Activated effector memory CD4-positive, alpha-beta T cell treated with Interleukin-2 at 50 U/mL for 16 hours (primary cell): ENCODE measurements at regions not wholly inside any gene's neighbourhood (a gene's known extent, or its start where the extent isn't known, plus 50 kb on each side); places are given as distances from the start of the nearest gene placed in this dataset.

Experiments used
- DNase-seq: peaks from one replicate; pipeline ENCODE4 v3.0.0-alpha.2; 2020

GRCh38 chr12:67915335-67915851 lies 73.9 kb upstream of the IFNG-AS1 start:
- DNase-seq, result no peak

GRCh38 chr12:67916266-67916970 lies 72.8 kb upstream of the IFNG-AS1 start:
- no peak for DNase-seq

DNA sequence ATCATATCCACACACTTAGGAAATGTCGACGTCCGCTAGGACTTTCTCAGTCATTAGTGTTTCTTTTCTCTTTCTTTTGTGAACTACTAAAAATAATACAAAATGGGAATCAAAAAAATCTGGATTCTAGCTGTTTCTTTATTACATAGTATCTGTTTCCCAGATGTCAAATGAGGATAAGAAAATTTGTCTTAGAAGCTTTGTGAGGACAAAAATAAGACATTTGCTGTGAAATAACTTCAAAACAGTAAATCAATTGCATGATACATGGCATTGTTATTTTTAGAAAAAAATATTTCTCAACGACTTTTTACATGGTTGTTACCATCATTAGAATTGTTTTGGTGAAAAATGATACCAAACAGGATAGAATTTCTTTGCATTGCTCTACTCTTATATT lies 71.4 kb upstream of the IFNG-AS1 start:
- DNase-seq, result no peak

DNA sequence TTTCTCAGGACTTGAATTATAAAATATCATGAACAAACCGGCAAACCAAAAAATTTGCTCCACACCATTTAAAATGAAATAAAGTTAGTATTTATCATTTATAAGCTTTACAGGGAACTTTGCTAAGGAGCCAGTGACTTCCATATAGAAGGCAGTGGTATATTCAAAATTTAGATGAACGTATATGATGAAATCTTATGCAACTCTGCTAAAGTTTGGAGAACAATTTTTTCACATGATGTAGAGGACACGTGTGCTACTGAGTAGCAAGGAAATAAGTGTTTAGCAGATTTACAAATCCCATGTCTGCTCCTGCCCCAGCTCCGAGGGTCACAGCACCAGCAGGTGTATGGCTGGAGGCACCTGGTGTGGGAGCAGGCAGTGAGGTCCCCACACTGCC lies 70.8 kb upstream of the IFNG-AS1 start:
- DNase-seq, result no peak

DNA sequence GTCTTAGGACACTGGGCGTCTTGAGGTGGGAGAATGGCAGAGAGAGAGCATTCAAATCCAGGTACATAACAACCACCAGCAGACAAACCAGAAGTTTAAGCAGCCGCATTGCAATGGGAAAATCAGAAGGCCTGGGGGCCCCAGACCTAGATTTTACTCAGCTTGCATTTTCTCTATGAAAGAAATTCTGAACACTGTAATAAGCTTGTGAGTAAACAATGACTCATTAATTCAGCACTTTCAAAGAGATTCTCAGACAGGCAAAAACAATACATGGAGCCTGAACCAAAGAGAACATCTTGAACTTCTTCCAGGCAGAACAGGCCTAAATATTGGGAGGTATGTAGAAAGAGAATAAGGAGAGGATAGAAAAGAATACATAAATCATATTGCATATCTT lies 69.8 kb upstream of the IFNG-AS1 start:
- no peak for DNase-seq

DNA sequence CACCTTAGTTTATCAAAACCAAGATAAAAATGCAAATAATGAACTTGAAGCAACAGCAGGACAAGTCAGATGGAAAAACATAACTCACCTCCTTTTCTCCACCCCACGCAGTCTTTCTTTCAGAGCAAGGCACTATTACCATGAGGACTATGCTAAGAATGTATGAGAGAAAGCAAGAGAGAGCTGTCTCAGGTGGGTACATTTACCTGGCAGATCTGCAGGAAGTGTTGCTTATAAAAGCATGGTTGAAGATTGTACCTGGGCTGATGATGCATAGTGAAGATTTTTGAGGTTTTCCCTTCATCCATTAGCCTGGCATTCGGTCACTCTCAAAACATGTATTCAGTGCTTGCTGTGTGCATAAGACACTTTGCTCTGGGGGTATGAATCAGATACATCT lies 68.8 kb upstream of the IFNG-AS1 start:
- no peak for DNase-seq

- DNase-seq, result no peak
These were observed 68.0 kb upstream of the IFNG-AS1 start for GRCh38 chr12:67921286-67921685.

DNA sequence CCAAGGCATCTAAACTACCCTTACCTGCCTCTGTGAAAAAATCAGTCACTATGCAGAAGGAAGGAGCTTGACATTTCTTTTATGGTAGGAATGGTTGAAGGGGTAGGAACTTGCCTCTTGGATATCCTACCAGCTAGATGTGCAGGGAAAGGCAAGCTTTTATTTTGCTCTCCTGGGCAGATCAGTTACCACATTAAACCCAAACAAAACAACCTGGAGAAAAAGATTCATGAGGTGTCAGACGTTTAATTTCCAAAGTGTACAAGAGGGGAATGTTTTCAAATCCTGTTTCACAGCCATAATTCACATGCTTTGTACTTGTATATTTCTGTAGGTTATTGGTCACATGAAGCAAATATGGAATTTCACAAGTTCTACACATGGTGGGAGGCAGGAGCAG lies 67.0 kb upstream of the IFNG-AS1 start:
- DNase-seq, result no peak

GRCh38 chr12:67925077-67925476 lies 64.2 kb upstream of the IFNG-AS1 start:
- DNase-seq, result no peak

DNA sequence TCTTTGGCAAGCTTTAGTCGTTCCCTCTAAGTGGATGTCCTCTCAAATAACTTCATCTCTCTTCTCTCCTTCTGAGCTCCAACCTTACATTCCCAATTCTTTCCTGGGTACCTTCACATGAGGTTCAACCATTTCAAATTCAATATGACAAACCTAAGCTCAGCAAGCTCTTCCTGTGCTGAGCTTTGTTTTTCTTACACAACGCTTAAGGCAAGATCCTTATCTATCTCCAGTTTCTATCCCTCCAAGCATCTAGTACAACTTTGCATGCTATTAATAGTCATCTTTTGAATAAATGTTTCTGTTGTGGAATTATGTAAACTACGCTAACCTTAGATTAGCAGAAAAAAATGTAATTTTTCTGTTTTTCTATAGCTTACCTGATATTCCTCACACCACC lies 63.7 kb upstream of the IFNG-AS1 start:
- DNase-seq, result no peak

- no peak for DNase-seq
These were observed 63.2 kb upstream of the IFNG-AS1 start for GRCh38 chr12:67926063-67926462.

- DNase-seq, result no peak
These were observed 61.9 kb upstream of the IFNG-AS1 start for GRCh38 chr12:67927324-67927723.

- no peak for DNase-seq
These were observed 61.4 kb upstream of the IFNG-AS1 start for GRCh38 chr12:67927815-67928214.

GRCh38 chr12:67928621-67929383 lies 60.4 kb upstream of the IFNG-AS1 start:
- no peak for DNase-seq

- no peak for DNase-seq
These were observed 59.9 kb upstream of the IFNG-AS1 start for GRCh38 chr12:67929384-67929772.

- no peak for DNase-seq
These were observed 51.4 kb upstream of the IFNG-AS1 start for GRCh38 chr12:67937822-67938221.
